ENCODE measurements at regions not wholly inside any gene's neighbourhood (a gene's known extent, or its start where the extent isn't known, plus 50 kb on each side); places are given as distances from the start of the nearest gene placed in this dataset.

DNA sequence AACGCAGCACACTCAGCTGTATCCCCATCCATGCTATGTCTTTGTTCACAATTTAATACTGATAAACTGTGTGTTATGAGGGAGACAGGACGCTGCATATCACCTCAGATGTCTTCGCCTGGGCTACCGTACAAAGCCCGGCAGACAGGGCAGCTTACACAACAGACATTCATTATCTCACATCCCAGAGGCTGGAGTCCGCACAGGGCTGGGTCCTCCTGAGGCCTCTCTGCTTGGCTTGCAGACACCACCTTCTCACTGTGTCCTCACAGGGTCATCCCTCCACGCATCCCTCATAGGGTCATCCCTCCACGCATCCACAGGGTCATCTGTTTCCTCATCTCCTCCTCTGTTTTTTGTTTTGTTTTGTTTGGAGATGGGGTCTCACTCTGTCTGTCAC is 61.2 kb downstream of the SHANK2 start:
- TF ChIP-seq, protein P1, sequence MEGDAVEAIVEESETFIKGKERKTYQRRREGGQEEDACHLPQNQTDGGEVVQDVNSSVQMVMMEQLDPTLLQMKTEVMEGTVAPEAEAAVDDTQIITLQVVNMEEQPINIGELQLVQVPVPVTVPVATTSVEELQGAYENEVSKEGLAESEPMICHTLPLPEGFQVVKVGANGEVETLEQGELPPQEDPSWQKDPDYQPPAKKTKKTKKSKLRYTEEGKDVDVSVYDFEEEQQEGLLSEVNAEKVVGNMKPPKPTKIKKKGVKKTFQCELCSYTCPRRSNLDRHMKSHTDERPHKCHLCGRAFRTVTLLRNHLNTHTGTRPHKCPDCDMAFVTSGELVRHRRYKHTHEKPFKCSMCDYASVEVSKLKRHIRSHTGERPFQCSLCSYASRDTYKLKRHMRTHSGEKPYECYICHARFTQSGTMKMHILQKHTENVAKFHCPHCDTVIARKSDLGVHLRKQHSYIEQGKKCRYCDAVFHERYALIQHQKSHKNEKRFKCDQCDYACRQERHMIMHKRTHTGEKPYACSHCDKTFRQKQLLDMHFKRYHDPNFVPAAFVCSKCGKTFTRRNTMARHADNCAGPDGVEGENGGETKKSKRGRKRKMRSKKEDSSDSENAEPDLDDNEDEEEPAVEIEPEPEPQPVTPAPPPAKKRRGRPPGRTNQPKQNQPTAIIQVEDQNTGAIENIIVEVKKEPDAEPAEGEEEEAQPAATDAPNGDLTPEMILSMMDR (IDR thresholded peaks at IDR 0.05), result no peak
- TF ChIP-seq POLR2A (IDR thresholded peaks at IDR 0.05), result no peak
